SU-DHL-6 (cell line): ENCODE measurements at regions not wholly inside any gene's neighbourhood (a gene's known extent, or its start where the extent isn't known, plus 50 kb on each side); places are given as distances from the start of the nearest gene placed in this dataset.

Experiments used
- CTCF ChIP-seq: fragments of 200-600 bp; sonication (generic); IDR thresholded peaks from one replicate; pipeline ENCODE4 v1.5.1; 2017; ENCODE audit warnings: antibody characterized with exemption, mild to moderate bottlenecking, low read length, moderate library complexity; ENCODE audit not compliant: insufficient read depth, poor library complexity, severe bottlenecking
- EZH2phosphoT487 ChIP-seq: fragments of 200-600 bp; sonication (generic), shearing (Covaris generic); conservative IDR thresholded peaks from 2 replicates; pipeline ENCODE4 v1.6.1; 2018; ENCODE audit warnings: mild to moderate bottlenecking, antibody characterized with exemption, low read length, moderate library complexity, mixed read lengths

GRCh38 chr4:13911256-13911655 lies 283.7 kb upstream of the BOD1L1 start:
- TF ChIP-seq CTCF (no peak), EZH2phosphoT487 (no peak)
